Inferior parietal cortex (tissue), 1 donor: ENCODE measurements at regions not wholly inside any gene's neighbourhood (a gene's known extent, or its start where the extent isn't known, plus 50 kb on each side); places are given as distances from the start of the nearest gene placed in this dataset.
A peak's percentile ranks its signal among the peaks of the same experiment; 100 is the strongest.

ENCODE experiments used
- DNase-seq: peaks from one replicate; pipeline ENCODE4 v3.0.0-alpha.2; 2016; ENCODE audit errors: extremely low spot score

DNA sequence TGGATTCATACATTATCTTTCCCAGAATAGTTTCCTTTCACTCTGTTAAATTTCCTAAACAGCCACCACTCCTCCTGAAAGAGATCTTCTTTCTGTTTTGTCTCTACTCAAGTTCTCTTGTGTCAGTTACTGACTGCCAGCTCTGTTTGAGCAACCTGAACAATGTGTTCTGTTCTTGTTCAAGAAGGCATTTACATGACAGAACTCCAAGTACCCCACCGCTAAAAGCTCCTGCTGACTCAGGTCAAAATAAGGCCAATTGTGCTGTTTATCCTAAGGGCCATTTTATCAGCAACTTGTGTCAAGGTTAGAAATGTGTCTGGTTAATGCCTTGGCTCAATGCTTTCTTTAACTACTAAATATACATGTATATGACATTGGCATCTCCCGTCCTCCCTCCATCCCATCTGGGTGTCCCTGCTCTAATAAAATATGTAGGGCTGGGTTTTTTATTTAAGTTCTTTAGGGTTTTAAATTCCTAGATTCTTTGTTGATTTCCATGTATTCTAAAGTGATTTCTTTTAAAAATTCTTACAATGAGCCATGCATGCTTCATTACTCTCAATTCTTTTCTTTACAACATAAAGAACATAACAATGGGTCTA, 144.3 kb upstream of the PAQR3 start:
- no peak for DNase-seq

DNA sequence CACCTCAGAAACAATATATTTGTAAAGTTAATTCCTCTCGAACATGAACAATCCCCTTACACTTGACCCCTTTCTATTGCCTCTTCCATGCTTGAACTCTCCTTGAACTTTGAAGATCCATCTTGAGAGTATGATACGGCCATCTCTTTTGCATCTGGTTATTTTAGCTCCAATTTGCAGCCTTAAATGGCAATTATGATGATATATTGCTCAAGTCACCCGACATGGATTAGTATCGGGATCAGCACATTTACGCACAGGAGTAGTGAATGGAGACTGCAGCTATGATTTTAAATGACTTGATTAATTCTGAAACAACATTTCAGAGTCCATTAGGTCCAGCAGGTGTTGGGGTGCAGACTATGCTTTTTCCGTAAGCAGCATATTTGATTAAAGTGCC, 143.8 kb upstream of the PAQR3 start:
- no peak for DNase-seq

- DNase-seq, result no peak
Observed at GRCh38 chr4:79081973-79082372, 142.7 kb upstream of the PAQR3 start.

DNA sequence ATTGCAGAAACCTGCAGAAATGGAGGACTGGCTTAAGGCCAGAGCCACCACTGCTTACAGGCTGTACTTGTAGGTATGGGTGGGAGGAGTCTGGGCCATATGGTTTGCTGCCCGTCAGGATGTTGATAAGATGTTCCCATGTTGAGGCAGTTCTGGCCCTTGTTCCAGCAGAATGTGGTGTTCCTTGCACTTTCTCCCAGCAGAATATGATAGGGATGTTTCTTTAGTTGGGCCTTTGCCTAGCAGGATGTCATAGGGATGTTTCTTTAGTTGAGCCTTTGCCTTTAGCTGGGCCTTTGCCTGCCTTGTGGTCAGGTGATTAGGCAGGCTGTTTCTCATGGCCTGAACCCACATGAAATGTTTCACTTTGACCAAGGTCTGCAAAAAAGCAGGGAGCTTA, 139.1 kb upstream of the PAQR3 start:
- DNase-seq, result no peak

DNA sequence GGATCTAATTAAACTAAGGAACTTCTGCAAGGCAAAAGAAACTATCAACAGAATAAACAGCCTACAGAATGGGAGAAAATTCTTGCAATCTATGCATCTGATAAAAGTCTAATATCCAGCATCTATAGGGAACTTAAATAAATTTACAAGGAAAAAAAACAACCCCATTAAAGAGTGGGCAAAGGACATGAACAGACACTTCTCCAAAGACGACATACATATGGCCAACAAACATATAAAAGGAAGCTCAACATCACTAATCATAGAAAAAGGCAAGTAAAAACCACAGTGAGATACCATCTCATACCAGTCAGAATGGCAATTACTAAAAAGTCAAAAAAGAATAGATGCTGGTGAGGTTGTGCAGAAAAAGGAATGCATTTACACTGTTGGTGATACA, 134.8 kb upstream of the PAQR3 start:
- DNase-seq, result no peak

DNA sequence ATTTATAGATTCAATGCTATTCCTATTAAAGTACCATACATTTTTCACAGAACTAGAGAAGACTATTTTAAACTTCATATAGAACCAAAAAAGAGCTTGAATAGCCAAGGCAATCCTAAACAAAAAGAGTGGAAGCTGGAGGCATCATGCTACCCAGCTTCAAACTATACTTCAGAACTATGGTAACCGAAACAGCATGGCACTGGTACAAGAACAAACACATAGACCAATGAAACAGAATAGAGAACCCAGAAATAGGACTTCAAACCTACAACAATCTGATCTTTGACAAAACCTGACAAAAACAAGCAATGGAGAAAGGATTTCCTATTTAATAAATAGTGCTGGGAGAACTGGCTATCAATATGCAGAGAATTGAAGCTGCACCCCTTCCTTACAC, 134.2 kb upstream of the PAQR3 start:
- DNase-seq, result no peak

GRCh38 chr4:79065262-79065661, 126.0 kb upstream of the PAQR3 start:
- no peak for DNase-seq

- DNase-seq, result no peak
Observed at GRCh38 chr4:79064806-79065205, 125.6 kb upstream of the PAQR3 start.

- no peak for DNase-seq
Observed at GRCh38 chr4:79059631-79060399, 120.6 kb upstream of the PAQR3 start.

DNA sequence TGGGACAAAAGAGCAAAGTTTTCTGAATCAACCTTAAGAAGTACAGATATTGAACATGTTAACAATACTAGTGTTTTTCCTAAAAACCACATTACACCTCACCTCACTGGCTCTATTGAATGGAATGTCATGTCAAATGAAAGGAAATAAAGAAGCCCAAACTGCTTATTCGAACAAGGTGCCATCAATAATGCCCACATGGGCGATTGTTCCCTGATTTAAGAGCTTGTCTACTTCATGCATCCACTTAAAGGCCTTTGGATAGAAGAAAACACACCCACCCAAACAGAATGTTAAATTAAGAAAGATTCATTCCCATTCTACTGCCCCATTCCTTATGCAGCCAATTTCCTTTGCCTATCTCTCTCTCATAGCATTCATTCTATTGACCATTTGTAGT, 118.5 kb upstream of the PAQR3 start:
- no peak for DNase-seq

DNA sequence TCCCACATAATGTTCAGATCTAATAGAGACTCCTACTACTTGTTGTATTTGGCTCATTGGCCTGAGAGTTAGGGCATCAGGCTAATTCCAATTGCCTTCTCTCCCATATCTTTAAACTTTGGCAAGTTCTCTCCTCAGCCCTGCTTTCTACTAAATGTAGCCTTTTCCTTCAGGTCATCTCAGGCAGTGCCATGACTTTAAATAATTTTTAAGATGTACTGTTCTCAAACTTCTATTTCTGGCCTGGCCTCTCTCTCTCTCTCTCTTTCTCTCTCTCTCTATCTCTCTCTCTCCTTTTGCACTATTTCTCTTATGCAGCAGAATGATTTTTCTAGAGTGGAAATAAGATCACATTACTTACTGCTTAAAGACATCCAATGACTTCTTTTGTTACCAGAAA, 114.5 kb upstream of the PAQR3 start:
- DNase-seq, result no peak

DNA sequence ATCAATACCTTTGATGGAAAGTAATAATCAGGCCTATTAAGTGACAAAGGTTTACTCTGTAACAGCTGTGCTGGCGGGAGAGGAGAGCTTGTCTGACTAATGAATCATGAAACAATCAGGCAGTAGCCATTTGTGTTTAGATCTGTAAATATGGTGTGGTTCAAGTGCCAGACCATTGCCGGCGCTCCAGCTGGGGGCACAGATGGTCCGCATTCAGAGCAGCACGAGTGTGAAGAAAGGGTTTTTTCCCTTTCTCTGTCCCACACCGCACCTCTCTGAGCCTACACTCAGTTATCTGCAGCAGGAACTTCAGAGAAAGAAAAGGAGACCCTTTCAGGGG, 111.3 kb upstream of the PAQR3 start:
- DNase-seq, result no peak

DNA sequence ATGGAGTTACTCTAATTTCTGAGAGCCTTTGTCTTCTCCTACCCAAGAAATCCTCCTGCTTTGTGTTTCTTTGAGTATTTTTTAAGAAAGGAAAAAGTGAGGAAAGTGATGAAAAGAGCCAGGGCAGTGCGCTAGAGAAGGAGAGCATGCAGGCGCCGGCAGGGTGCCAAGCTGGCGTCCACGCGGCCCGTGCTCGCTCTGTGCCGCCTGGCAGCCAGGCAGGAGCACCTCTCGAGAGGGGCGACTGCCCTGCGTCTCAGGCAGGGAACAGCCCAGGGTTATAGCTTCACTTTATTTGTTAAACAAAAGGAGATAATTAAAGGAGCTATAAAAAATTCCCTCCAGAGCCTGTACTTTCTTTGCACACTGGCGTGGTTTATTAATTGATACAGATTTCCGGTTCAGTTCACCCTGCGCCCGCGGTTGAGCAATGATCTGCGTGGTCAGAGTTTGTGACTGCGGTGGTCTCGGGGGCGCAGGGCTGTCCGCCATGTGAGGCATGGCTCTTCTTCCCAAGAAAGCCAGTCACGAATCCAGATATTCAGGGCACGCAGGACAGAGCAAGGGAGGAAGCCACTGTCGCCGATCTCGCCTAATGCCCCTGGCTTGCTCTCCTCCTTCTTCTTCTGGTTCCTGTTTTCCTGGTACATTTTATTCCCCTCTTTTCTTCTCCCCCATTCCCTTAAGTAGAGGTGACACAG, 110.8 kb upstream of the PAQR3 start:
- DNase-seq, result no peak

- DNase-seq, result no peak
Observed at GRCh38 chr4:79048878-79049277, 109.6 kb upstream of the PAQR3 start.

DNA sequence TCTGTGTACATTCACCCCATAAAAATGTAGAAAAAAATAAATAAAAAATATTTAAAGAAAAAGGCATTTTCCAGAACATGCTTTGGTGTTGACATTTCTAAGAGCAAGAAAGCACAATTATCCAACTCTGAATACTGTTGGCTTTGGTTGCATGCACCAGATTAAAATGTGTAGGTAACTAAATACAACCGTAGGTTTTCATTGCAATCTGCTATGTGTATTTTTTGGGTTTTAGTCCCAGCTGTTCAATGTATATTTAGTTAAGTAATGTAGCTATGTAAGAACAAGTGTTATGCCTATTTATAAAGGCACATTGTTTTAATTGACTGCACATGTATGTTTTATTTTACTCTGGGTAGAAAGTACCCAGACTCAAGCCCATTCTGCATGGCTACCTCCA, 108.1 kb upstream of the PAQR3 start:
- DNase-seq, result peak; percentile 43

DNA sequence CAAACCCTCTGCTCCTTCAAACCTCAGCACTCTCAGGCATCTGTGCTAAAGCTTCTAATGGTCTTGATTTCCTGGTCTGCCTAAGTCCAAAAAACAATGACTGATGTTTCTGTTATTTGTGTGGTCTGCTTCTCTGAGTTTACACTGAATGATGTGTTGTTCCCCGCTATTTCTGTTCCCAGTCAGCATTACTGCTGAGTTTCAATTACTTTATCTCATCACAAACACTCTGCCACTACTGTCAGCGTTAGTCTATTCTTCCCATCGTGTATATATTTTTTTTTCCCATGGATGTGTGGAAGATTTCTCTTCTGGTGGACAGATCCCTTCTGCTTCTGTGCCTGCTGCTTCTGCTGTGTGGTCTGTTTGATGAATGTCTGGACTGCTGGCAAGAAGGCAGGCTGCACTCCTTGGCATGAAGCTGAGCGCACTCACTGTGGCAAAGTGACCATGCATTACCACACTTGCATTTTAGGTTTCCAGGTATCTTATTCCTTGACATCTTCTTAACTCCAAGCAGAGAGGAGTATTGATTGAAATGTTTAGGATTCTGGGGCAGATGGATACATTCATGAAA, 106.9 kb upstream of the PAQR3 start:
- DNase-seq, result no peak

- no peak for DNase-seq
Observed at GRCh38 chr4:79044141-79044659, 105.0 kb upstream of the PAQR3 start.

- DNase-seq, result no peak
Observed at GRCh38 chr4:79043138-79043537, 103.9 kb upstream of the PAQR3 start.

DNA sequence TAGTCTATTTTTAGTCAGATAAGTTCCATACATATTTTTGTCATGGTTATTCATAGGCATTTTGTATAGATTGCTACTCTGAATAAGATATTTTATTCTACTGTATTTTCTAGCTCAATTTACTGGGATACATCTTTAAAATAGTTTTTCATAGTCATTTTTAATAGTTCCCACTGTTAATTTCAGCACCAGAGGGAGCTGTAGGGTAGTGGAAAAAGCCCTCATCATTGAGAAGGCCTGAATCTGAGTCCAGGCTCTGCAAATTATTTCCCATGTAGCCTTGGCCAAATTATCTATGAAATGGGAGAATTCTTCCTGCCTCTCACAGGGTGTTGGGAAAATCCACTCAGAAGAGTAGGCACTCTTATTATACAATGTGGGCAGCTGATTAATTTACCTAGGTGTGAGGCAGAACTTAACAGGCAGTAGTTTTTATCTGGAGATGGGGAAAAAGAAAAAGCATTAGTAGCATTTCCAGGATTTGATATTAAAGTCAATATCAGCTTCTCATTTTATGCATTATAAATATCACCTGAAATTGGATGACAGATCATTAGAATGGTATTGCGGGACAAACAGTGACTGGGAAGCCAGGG, 102.9 kb upstream of the PAQR3 start:
- peak; percentile 58 for DNase-seq

GRCh38 chr4:79034544-79034943, 95.3 kb upstream of the PAQR3 start:
- no peak for DNase-seq

GRCh38 chr4:79030973-79031372, 91.7 kb upstream of the PAQR3 start:
- no peak for DNase-seq

- no peak for DNase-seq
Observed at GRCh38 chr4:79027656-79028055, 88.4 kb upstream of the PAQR3 start.
